GM18520 (cell line): ENCODE measurements at regions not wholly inside any gene's neighbourhood (a gene's known extent, or its start where the extent isn't known, plus 50 kb on each side); places are given as distances from the start of the nearest gene placed in this dataset.
"Not testable (repeated sequence)": the region's sequence is repeated elsewhere in the genome, so short reads cannot be mapped to it uniquely, and the experiment has no call there.

Experiments
- ATAC-seq: cut with Tn5 transposase; IDR thresholded peaks from one replicate; pipeline ENCODE4 v1.9.1; 2021; ENCODE audit not compliant: unreplicated experiment

DNA sequence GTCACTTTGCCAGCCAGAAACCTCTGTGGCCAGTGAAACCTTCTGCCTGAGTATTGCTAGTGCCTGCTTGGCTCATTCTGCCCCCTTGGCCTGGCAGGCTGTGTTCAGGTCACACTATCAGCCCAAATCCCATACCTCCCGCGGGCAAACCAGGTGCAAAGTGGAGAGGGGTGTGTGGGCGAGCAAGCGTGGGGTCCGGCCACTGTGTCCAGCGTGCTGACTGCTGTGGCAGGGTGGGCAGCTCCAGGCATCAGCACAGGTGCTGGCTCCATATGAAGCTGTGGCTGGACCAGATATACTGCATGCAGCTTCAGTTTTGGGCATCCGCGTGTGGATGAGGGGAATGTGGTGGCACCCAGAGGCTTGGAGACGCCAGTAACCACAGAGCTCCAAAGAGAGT is 576.5 kb upstream of the EDIL3 start:
- ATAC-seq = no peak

DNA sequence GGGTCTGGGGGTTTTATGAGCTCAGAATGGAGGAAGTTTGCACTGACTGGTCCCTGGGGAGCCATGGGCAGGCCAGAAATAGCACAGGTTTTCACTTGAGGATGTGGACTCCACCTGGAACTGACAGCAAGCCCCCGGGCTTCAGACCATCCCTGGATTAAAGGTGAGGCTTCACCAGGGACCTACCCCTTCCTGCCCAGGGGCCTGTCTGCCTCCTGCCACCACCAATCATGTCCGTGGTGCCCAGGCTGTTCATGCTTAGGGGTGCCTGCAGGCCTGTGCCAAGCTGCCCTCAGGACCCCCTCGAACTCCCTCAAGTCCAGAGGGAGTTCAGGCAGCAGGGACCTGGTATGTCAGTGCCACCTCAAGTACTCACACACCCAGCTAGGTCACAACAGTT is 577.2 kb upstream of the EDIL3 start:
- ATAC-seq = no peak

DNA sequence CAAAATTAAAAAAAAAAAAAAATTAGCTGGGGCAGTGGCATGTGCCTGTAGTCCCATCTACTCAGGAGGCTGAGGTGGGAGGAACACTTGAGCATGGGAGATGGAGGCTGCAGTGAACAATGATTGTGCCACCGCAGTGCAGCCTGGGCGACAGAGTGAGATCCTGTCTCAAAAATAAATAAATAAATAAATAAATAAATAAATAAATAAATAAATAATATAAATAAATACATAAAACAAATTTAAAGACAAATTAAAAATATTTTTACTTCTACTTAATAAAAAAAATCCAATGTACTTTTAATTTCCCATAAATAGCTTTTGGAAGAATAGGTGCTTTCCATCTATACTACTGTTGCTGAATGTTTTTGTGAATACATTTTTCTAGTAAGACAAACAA is 598.4 kb upstream of the EDIL3 start:
- ATAC-seq = no peak

DNA sequence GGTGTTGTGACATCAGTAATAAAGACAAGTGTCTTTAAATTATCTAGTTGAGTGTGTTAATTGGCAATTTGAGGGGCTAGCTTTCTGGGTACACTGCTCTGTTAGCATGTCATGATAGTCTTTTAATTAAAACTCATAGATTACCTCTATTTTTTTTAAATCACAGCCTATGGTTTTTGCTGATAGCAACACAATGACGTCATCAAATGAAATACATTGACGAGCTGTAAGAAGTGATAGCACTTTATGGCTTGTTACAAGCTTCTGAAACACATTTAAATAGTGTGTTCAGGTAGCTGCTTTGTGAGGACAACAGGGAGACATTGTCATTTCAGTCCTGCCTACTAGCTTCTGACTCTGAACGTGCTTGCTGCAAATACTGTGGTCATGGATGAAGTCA is 600.5 kb upstream of the EDIL3 start:
- ATAC-seq = no peak

DNA sequence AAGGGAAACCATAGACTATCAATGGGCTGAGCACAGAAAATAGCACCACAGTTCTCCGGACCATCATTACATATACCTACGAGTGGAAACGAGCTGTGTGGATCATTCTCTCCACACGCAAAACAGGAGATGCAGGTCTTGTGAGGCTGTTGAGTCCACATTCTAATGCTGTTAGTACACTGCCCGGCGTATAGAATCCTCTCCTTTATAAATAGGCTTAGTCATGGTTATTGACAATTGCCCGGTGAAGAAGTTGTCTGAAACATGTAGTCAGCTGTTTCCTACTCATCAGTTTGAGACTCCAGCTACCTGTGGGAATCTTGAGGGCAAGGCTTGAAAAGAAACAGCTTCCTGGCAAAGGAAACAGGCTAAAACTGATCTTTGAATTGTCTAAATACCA is 602.0 kb upstream of the EDIL3 start:
- ATAC-seq = no peak

DNA sequence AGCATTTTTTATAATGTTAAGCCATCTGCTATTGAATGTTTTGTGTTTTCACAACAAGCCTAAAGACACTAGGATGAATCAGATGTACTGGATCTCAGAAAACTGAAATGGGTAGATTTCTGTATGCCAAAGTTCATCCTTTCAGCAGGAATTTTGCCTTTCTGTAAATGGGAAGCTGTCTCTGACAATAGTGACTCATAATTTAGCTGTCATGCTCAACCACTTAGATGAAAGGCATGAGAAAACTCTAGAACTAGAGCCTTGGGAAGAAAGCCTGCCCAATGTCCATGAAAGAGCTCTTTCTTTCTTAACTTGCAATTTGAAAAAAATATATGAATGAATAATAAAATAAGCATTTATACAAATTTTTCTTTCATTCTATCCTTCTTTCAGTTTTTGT is 616.0 kb upstream of the EDIL3 start:
- no peak for ATAC-seq

DNA sequence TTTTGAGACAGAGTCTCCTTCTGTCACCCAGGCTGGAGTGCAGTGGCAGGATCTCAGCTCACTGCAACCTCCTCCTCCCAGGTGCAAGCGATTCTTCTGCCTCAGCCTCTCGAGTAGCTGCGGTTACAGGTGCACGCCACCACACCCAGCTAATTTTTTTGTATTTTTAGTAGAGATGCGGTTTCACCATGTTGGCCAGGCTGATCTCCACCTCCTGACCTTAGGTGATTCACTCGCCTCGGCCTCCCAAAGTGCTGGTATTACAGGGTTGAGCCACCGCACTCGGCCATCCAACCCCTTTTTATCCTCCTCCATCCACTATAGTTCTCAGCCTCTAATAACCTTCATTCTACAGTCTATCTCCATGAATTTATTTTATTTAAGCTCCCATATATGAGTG is 617.3 kb upstream of the EDIL3 start:
- ATAC-seq = not testable (repeated sequence)

DNA sequence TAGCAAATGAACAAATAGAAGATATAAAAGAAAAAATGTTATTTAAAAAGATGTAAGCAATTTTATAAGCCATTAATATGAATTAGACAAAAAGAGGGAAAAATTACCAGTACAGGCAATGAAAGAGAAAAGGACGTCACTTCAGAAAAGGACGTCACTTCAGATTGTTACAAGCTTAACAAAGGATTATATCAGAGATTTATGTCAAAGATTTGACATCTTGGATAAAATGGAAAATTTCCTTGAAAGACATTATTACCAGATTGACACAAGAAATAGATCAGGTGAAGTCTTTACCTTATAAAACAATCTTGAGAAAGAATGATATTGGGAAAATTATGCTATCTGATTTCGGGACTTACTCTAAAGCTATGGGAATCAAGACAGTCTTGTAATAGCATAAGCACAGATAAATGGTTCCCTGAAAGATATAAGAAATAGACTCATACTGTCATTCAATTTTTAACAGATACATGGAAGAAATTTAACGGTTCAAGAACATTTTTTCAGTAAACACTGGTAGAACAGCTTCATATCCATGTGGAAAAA is 625.4 kb upstream of the EDIL3 start:
- ATAC-seq = no peak

DNA sequence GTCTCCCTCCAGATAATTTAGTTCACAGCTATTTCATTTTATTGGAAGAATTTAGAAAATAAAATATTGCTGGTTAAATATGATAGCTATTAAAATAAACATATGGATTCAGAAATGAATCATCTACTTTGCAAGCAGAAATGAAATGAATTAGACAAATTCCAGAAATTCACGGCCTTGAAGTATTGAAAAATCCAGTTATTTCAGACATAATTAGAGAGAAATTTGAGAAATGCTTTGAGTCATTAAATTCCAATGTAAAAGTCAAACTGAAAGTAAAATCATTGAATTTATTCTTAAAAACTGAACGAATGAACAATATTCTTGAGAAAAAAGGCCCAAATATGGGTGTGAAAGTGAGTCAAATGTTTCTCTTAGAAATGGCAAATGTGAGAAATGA is 632.6 kb upstream of the EDIL3 start:
- ATAC-seq = no peak

DNA sequence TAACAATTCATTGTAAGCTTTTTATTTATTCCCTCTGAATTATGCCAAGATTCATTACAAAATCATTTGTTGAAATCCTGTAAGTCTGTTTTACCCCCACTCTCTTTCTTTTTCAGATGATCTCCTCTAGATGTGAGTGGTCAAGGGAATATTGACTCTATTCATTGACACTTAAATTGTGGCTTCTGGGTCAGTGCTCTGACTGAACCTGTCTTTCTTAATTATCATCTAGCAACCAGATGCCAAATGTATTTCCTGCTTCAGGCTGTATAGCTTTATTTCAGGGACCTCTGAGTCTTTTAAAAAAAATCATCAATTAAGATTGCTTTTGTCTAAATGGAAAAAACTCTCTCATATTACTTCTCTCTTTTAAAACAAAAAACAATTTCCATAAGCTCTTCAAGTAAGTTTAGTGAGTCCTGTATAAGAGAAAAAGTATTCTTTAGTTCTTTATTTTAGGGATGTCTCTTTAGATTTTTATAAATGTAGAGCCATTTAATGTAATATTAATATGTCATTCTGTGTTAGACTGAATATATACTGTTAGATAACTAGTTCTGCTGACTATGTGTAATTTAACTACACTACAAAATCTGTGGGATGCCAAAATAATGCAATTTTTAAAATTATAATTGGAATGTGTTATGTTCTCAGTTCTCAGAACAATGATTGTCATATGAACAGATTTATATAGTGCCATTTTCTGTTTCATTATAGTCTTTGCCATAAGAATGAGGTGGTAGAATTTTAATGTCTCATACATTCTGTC is 645.8 kb upstream of the EDIL3 start:
- no peak for ATAC-seq

DNA sequence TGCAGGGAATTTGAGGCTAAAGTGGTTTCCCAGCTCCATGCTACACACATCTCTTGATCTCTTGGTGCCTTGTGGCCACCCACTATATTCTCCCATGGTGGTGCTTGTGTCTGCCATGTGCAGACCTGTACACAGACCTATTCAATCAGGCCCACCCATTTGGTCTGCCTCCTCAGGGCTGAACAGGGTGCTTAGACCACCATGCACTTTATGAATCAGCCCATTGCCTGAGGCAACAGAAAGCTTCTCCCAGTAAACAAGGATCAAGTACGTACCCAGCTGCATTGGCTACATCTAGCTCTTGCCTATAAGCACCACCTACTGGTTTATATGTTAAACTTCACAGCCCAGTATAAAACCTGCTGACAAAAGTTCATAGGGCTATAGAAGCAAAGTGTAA is 664.3 kb upstream of the EDIL3 start:
- no peak for ATAC-seq

DNA sequence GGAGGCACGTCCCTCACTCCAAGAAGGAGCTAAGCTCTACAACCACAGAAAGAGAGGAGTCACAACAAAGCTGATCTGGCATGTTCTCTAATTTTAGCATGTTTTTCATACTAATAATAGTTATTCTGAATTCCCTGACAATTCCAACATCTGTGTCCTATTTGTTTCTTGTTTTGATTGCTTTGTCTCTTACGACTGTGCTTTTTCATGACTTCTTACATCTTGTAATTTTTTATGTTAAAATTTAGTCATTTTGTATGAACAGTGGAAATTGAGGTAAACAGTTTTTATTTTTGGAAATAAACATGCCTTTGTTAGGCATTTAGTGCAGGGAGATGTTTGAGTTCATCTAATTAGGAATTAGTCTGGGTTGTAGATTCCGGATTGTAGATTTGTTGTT is 668.1 kb upstream of the EDIL3 start:
- no peak for ATAC-seq

DNA sequence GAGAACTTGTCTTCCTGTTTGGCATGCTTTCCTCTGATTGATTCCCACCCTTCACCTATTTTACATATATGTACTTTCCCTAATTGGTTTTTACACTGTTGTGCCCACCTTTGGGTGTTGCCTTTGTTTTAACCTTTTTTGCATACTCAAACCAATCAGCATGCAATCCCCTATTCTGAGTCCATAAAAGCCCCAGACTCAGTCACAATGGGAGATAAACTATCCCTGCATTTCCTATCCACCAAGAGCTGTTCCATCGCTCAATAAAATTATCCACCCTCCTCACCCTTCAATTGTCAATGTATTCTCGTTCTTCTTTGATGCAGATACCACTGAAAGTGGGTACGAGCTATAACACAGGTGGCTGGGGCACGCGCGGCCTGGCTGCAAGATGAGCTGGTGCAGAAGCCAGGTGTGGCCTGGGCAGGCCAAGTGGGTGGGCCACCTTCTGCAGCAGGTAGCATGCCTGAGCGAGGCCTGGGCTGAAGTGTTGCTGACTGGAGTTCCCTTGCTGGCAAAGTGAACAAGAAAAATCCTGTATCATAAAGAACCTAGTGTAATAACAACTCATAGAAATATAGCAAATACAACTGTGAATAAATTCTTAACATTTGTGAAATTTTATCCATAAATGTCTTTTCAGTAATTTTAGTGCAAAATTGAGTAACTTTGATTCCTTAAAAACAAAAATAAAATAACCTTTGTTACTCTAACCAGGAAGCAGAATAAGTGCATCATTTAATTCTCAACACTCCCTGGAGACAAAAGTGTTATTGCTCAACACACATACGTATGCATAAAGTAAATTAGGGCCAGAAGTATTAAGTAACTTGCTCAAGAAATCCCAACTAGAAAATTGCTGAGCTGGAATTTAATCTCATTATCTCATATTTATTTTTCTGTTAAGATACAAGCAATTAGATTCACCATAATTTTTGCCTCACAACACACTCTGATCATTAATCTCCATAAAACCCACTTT is 685.3 kb upstream of the EDIL3 start:
- ATAC-seq = no peak

DNA sequence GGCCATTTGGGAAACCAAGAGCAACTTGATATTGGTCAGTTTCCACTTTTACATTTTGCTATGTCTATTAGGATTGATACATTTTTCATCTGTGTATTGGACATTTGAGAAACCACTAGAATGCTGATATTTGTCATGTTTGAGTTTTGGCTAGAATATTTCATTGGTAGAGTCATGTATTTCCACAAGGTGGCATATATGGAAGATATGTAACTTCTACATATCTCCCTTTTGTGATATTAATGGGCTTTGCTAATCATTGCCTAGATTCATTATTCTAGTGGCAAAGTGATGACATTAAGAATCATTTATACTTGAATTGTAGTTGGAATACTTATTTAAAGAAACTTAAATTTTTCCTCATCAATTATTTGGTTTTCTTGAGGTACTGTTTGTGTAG is 692.9 kb upstream of the EDIL3 start:
- no peak for ATAC-seq

DNA sequence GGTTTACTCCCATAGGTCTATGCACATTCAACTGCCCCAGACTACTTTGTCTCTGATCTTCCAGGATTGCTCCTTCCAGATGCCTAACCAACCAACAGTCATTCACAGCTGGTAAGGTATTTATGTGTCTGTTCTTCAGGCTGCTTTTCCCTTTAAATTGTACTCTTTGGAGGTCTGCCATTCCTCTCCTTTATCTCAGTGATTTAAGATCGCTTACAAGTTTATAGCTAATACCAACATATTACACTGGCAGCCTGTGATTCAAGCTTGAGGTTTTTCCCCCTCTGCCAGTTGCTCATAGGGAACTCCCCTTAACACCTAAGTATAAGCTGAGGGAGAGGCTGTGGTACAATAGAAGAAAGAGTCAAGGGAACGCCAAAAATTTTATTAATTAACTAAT is 711.7 kb upstream of the EDIL3 start:
- ATAC-seq = no peak

DNA sequence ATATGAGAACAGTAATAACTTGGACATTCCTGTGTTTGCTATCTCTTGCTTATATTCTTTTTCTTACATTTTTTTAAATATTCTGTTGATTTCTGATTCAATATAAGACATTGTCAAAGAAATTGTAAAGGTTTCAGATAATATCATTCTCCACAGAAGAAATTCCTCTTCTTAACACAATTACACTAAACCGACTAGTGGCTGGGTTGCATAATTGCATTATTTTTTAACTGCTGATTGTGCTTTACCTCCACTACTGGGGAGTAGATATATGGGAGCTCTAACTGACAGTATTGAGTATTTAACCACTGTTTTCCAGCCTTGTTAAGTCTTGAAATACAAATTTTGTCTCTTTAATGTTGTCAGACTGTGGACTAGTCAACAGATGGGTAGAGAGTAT is 723.8 kb upstream of the EDIL3 start:
- ATAC-seq = no peak

DNA sequence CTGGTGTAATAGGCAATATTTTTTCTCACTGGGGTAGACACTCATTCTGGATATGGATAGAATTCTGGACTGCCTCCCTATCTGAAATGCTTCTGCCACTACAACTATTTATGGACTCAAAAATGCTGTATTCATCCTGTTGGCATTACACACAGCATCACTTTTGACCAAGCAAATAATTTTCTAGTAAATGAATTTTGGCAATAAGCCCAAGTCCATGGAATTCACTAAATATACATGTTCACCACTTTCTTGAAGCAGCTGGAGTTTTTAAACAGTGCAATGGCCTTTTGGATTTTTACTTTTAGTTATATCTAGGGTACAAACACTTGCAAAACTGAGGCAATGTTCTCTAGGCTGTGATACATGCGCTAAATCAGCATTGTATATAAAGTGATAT is 724.9 kb upstream of the EDIL3 start:
- no peak for ATAC-seq

DNA sequence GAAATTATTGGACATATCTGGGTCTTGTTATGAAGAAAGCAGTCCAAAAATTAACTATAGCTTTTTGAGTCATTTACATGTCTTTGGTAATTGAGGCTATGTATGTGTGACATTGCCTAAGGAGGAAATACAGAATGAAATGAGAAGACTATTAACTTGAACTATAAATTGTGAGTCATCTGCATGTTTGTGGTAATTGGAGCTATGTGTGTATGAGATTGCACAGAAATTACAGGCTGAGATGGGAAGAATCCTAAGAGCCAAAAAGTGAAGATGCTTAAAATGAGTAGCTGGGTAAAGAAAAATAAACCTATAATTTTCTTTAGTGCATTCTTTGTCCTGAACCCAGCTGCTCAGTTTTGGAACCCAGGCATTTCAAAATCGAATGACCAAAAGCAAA is 747.6 kb upstream of the EDIL3 start:
- no peak for ATAC-seq

DNA sequence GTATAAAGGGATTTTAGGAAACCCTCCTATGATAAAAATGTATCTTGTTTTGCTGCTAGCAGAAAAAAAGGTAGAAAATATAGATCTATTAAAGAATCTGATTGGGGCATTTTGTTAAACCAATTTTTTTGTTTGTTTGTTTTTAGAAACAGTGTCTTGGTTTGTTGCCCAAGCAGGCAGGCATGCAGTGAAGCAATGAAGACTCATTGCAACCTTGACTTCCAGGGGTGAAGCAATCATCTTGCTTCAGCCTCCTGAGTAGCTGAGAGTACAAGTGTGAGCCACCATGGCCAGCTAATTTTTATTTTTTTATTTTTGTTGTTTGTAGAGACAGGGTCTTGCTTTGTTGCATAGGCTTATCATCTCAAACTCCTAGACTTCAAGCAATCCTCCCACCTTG is 755.8 kb upstream of the EDIL3 start:
- ATAC-seq = no peak

DNA sequence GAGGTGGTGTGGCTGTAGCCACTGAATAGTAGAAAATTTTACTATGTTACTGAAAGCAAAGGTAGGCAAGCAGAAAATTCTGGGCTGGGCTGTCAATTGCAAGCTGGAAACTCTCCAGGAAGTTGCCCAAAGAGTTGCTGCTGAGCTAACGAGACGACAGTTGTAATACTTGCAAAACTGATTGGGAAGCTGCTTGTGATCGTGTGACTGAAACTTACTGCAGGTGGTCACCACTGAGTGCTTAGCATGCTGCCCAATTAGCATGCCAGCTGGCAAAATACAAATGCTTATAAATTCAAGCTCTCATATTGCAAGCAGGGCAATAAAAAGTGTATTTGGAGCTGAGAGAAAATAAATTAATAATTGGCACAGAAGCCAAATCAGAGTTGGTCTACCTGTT is 758.5 kb upstream of the EDIL3 start:
- no peak for ATAC-seq

DNA sequence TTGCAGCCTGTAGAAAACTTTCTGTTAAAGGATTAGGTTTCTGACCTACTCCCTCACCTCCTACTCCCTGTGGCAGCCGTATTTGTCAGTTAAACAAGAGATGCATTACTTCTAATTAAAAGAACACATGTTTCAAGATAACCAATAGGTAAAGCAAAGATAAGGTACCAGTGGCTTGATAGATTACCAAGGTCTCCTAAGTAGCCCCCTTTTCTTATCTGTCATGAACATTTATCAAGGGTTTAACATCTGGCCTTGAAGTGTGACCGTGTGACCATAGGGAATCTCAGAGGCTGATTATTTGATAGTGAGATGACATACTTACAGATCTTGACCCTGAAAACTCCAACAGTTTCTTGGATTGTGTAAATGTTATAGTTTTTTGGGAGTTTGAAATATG is 764.0 kb upstream of the EDIL3 start:
- ATAC-seq = no peak

DNA sequence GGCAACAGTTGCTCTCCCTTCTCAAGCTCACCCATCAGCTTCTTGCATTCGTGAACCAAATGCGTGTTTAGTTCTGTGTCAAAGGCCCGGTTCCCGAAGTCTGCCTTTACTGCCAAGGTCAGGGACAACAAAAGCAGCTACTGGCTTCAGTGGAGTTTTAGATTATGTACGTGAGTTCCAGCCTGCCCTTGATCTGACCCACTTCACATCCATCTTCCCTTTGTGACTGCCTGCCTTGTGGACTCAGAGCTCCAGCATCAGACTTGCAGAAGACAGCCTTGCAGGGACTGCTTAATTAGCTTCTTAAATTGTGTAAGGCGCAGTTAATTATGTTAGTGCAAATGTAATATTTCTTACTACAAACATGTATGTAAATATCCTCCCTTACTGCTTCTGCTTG is 774.7 kb upstream of the EDIL3 start:
- no peak for ATAC-seq
